ENCODE measurements at regions not wholly inside any gene's neighbourhood (a gene's known extent, or its start where the extent isn't known, plus 50 kb on each side); places are given as distances from the start of the nearest gene placed in this dataset.

DNA sequence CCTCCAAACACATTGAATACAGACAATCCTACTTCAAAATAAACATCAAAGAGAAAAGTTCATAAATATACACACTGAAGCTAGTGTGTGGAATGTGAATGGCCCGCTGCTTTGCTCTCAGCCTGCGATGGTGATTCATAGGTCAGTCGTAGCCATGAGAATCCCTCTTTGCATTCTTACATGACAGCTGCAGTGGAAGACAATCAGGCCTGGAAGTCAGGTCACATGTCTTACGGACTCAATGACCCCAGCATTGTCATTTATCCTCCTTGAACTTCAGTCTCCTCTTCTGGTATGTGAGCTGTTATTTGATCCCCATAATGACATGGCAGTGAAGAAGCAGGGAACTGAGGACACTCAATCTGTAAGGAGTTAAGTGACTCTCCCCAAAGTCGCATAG is 217.8 kb upstream of the EOMES start:
- TF ChIP-seq POLR2A (IDR thresholded peaks at IDR 0.05) = no peak
- TF ChIP-seq, protein P1, sequence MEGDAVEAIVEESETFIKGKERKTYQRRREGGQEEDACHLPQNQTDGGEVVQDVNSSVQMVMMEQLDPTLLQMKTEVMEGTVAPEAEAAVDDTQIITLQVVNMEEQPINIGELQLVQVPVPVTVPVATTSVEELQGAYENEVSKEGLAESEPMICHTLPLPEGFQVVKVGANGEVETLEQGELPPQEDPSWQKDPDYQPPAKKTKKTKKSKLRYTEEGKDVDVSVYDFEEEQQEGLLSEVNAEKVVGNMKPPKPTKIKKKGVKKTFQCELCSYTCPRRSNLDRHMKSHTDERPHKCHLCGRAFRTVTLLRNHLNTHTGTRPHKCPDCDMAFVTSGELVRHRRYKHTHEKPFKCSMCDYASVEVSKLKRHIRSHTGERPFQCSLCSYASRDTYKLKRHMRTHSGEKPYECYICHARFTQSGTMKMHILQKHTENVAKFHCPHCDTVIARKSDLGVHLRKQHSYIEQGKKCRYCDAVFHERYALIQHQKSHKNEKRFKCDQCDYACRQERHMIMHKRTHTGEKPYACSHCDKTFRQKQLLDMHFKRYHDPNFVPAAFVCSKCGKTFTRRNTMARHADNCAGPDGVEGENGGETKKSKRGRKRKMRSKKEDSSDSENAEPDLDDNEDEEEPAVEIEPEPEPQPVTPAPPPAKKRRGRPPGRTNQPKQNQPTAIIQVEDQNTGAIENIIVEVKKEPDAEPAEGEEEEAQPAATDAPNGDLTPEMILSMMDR (IDR thresholded peaks at IDR 0.05) = no peak

Measured in heart left ventricle (tissue), 13 donors.